Ishikawa (cell line): ENCODE measurements at regions not wholly inside any gene's neighbourhood (a gene's known extent, or its start where the extent isn't known, plus 50 kb on each side); places are given as distances from the start of the nearest gene placed in this dataset.

ENCODE experiments used
- CEBPB ChIP-seq: IDR thresholded peaks from 2 replicates; pipeline ENCODE4 v1.6.1; 2012
- CREB1 ChIP-seq: IDR thresholded peaks from 2 replicates; pipeline ENCODE4 v1.6.1; 2012; ENCODE audit warnings: low read depth
- EGR1 ChIP-seq: IDR thresholded peaks from 2 replicates; pipeline ENCODE4 v1.6.1; 2012
- MAX ChIP-seq: IDR thresholded peaks from 2 replicates; pipeline ENCODE4 v1.6.1; 2012
- REST ChIP-seq: IDR thresholded peaks from 2 replicates; pipeline ENCODE4 v1.6.1; 2012; ENCODE audit warnings: low read depth, mild to moderate bottlenecking
- YY1 ChIP-seq: IDR thresholded peaks from 2 replicates; pipeline ENCODE4 v1.6.1; 2012; ENCODE audit warnings: low read depth
- ZBTB7A ChIP-seq: IDR thresholded peaks from 2 replicates; pipeline ENCODE4 v1.6.1; 2012; ENCODE audit warnings: low read depth

GRCh38 chr4:82071951-82072350 is 301.8 kb downstream of the HNRNPD start:
- TF ChIP-seq CEBPB (no peak), CREB1 (no peak), ZBTB7A (no peak), MAX (no peak), YY1 (no peak), REST (no peak), EGR1 (no peak)
